ENCODE measurements at regions not wholly inside any gene's neighbourhood (a gene's known extent, or its start where the extent isn't known, plus 50 kb on each side); places are given as distances from the start of the nearest gene placed in this dataset.
"Not testable (repeated sequence)": the region's sequence is repeated elsewhere in the genome, so short reads cannot be mapped to it uniquely, and the experiment has no call there.

DNA sequence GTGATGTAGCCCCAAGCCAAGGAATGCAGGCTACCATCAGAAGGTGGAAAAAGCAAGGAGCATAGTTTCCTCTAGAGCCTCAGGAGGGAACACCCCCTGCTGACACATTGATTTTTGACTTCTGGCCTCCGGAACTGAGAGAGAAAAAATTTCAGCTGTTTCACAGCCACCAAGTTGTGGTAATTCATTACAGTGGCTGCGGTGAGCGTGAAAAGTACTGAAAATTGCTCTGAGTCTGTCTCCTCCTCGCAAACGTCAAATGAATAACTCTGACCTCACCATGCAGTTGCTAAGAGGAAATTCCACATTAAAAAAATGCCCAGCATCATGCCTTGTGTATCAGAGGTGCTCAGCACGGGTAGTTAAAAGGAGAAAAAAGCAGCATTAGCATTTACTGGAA lies 277.9 kb upstream of the MSX2 start:
- no peak for DNase-seq (ENCODE audit: low read depth)

GRCh38 chr5:174446988-174447387 lies 277.4 kb upstream of the MSX2 start:
- no peak for DNase-seq (ENCODE audit: low read depth)

GRCh38 chr5:174448041-174448440 lies 276.3 kb upstream of the MSX2 start:
- no peak for DNase-seq (ENCODE audit: low read depth)

GRCh38 chr5:174448662-174449061 lies 275.7 kb upstream of the MSX2 start:
- DNase-seq (ENCODE audit: low read depth): peak; percentile 13

DNA sequence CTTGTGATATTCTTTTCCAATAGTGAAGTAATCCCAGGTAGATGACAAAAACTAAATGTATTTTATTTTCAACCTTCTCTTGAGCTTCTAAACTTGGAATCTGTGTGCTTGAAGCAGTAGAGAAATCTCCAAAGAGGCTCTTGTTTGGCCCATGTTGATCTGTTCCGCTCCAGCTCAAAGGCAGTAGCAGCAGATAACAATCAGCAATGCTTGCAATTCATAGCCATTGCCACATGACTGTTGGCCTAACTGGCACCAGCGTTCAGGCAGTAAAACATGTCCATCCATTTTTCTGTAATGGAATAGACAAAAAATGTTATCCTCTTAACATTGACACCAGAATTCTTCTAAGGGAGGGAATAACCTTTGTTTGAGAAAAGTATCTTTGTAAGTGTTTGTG lies 270.7 kb upstream of the MSX2 start:
- DNase-seq (ENCODE audit: low read depth): no peak

GRCh38 chr5:174454464-174454863 lies 269.9 kb upstream of the MSX2 start:
- DNase-seq (ENCODE audit: low read depth): no peak

DNA sequence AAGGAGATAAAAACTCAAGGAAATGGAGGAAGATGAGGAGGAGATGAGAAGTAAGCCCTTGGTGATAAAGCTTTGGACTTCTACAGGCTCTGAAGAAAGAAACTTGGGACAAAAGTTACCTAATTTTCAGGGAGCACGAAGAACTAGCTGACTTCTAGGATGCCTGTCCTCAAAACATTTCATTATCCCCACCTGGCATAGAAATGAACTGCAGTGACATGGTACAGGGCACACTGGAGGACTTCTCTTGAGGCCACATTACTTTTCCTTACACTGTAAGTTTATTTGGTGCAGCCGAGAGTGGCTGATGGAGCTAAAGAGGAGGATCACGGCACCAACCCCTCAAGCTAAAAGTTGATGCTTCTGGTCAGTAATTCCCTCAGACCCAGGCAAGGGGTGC lies 269.5 kb upstream of the MSX2 start:
- DNase-seq (ENCODE audit: low read depth): no peak

DNA sequence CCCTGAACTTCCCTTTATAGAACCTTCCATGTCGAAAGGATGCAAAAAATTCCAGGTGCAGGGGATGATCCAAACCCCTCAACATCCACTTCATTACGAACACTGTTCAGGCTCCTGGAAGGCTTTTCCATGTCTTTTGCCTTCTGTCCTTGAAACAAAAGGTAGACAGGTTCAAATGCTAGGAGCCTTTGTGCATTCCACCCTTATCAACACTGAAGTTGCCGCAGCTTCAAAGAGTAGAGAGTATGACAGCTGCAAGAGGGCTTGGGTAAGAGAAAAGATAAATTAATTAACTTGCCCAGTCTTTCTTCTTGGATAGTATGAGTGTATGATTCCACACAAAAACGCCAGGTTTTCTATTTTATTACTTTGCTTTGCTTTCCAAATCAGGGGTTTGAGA lies 269.1 kb upstream of the MSX2 start:
- no peak for DNase-seq (ENCODE audit: low read depth)

DNA sequence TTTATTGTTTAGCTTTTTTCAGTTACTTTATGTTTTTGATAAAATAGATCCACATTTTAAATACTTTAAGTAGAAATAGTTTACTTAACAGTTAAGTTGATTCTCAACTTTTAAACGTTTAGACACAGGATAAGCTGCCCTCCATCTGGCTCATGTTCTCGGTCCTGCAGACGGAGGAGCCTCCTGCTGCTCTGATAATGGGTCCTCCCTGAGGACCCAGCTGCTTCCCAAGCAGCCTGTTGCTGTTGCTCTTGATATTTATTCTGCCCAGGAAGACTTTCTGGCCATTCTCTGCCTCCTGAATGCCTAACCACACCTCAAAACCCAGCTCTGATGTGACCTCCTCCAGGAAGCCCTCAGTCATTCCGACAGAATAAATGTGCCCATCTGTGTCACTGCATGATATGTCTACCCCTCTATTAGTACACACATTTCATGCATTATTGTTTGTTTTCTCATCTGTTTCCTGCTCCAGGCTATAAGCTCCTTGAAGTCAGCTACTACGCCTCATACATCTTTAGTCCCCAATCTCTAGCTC lies 267.2 kb upstream of the MSX2 start:
- no peak for DNase-seq (ENCODE audit: low read depth)

DNA sequence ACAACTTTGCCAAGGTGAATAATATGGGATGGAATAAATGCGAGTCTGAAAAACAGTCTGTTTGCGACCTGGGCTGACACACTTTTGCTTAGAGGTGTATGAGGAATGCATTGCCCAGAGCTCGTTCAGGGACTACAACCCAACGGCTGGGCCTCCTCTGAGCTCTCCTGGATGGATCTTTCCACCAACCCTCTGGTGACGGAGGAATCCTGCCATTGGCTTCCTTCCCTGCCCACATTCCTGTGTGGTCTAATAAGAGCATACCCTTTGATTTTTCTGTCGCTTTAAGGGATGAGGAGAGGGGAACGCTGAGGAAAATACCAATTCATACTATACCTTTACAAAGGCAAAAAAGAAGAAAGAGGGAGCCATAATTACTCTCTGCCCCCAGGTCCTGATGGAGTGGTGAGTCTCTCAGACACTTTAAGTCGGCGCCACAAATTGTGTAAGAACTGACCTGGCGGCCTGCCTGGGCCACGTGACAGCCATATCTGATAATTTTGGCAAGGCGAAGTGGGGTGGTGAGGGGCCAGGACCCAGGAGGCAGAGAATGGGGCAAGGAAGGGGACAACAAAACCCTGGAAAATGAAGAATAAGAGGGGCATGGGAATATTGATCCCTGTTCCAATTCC lies 265.2 kb upstream of the MSX2 start:
- no peak for DNase-seq (ENCODE audit: low read depth)

GRCh38 chr5:174459832-174460448 lies 264.4 kb upstream of the MSX2 start:
- DNase-seq (ENCODE audit: low read depth): no peak

GRCh38 chr5:174462129-174462528 lies 262.3 kb upstream of the MSX2 start:
- DNase-seq (ENCODE audit: low read depth): no peak

- no peak for DNase-seq (ENCODE audit: low read depth)
These were observed 259.7 kb upstream of the MSX2 start for GRCh38 chr5:174464504-174465165.

DNA sequence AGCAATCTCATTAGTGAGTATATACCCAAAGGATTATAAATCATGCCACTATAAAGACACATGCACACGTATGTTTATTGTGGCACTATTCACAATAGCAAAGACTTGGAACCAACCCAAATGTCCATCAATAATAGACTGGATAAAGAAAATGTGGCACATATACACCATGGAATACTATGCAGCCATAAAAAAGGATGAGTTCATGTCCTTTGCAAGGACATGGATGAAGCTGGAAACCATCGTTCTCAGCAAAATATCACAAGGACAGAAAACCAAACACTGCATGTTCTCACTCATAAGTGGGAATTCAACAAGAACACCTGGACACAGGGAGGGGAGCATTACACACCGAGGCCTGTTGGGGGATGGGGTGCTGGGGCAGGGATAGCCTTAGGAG lies 252.9 kb upstream of the MSX2 start:
- DNase-seq (ENCODE audit: low read depth): not testable (repeated sequence)

GRCh38 chr5:174472956-174473355 lies 251.4 kb upstream of the MSX2 start:
- no peak for DNase-seq (ENCODE audit: low read depth)

- DNase-seq (ENCODE audit: low read depth): not testable (repeated sequence)
These were observed 248.4 kb upstream of the MSX2 start for GRCh38 chr5:174476001-174476400.

- DNase-seq (ENCODE audit: low read depth): no peak
These were observed 245.1 kb upstream of the MSX2 start for GRCh38 chr5:174479325-174479724.

DNA sequence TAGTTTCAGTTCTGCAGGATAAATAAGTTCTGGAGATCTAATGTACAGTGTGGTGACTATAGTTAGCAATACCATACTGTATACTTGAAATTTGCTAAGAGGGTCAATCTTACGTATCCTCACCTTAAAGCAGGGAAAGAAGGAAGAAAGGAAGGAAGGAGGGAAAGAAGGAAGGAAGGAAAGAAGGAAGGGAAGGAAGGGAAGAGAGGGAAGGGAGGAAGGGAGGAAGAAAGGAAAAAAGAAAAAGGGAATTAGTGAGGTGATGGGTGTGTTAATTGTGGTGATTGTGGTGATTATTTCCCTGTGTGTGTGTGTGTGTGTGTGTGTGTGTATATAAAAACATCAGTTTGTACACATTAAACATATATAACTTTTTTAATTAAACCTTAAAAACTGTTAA lies 242.6 kb upstream of the MSX2 start:
- no peak for DNase-seq (ENCODE audit: low read depth)

- DNase-seq (ENCODE audit: low read depth): no peak
These were observed 241.8 kb upstream of the MSX2 start for GRCh38 chr5:174482607-174483024.

DNA sequence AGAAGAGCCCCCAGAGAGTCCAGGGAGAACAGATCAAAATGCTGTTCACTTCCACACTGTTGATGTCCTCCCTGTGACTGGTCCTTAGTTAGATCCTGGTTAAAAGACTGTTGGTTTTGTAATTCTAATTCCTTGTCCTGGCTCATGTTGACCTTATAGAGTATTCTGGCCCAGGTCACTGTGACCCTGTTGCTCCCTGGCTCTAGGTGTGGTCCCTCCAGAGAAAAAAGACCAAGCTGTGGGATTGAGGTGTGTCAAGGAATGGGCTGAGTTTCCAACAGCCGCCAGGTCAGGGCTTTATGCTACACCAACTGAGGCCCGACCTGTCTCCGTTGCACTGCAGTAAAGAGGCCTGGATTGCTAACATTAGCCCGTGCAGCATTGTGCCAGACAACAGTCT lies 241.0 kb upstream of the MSX2 start:
- DNase-seq (ENCODE audit: low read depth): no peak

DNA sequence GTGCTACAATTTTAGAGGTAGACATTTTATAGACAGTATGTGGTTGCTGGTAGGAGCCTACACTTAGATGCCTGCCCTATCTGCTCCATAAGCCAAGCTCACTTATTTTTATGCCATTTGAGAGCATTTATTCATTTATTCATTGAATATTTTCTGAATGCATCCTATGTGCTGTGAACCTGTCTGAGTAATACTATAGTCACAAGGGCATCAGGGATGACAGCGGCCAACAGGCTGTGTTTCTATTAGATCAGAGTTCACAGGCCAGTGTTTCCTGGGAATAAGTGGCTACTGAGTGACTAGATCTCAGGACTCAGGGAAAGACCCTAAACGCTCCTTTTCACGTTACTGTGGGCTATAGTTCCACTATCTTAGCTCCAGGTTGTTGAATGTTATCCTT lies 235.2 kb upstream of the MSX2 start:
- DNase-seq (ENCODE audit: low read depth): no peak

GRCh38 chr5:174489920-174490597 lies 234.3 kb upstream of the MSX2 start:
- DNase-seq (ENCODE audit: low read depth): no peak

GRCh38 chr5:174490728-174491127 lies 233.7 kb upstream of the MSX2 start:
- DNase-seq (ENCODE audit: low read depth): no peak
